Endodermal cell (in vitro differentiated cells): ENCODE measurements at regions not wholly inside any gene's neighbourhood (a gene's known extent, or its start where the extent isn't known, plus 50 kb on each side); places are given as distances from the start of the nearest gene placed in this dataset.
A peak's percentile ranks its signal among the peaks of the same experiment; 100 is the strongest.

Source experiments
- DNase-seq: peaks from one replicate; pipeline ENCODE4 v3.0.0-alpha.2; 2017
- H3K27ac ChIP-seq: 2 replicates; pipeline ENCODE4 v1.5.1; 2013; ENCODE audit warnings: mild to moderate bottlenecking, low read depth, low read length, moderate library complexity
- H3K27me3 ChIP-seq: 2 replicates; pipeline ENCODE4 v1.6.1; 2013; ENCODE audit warnings: mild to moderate bottlenecking, low read length, moderate library complexity; ENCODE audit not compliant: insufficient read depth, control insufficient read depth, poor library complexity, severe bottlenecking
- H3K36me3 ChIP-seq: 2 replicates; pipeline ENCODE4 v1.7.0; 2013; ENCODE audit warnings: mild to moderate bottlenecking, low read length, moderate library complexity; ENCODE audit not compliant: control insufficient read depth, insufficient read depth
- H3K4me1 ChIP-seq: one replicate; pipeline ENCODE4 v1.7.0; 2013; ENCODE audit warnings: low read length; ENCODE audit not compliant: control insufficient read depth, insufficient read depth
- H3K4me3 ChIP-seq: 2 replicates; pipeline ENCODE4 v1.5.1; 2013; ENCODE audit warnings: mild to moderate bottlenecking, low read length, moderate library complexity
- H3K9ac ChIP-seq: 2 replicates; pipeline ENCODE4 v1.6.1; 2013; ENCODE audit warnings: mild to moderate bottlenecking, low read length, moderate library complexity; ENCODE audit not compliant: poor library complexity, severe bottlenecking; ENCODE audit errors: extremely low read depth
- H3K9me3 ChIP-seq: 2 replicates; pipeline ENCODE4 v1.6.1; 2013; ENCODE audit warnings: mild to moderate bottlenecking, low read length, moderate library complexity; ENCODE audit not compliant: control insufficient read depth
- H3K27ac Mint-ChIP-seq: 2 replicates; pipeline ENCODE4 v1.8.0; 2020; ENCODE audit warnings: mixed read lengths
- H3K27me3 Mint-ChIP-seq: 2 replicates; pipeline ENCODE4 v1.8.0; 2021; ENCODE audit warnings: mild to moderate bottlenecking, mixed read lengths; ENCODE audit not compliant: insufficient read depth
- H3K36me3 Mint-ChIP-seq: 2 replicates; pipeline ENCODE4 v1.8.0; 2020; ENCODE audit warnings: low read depth, mixed read lengths
- H3K4me1 Mint-ChIP-seq: 2 replicates; pipeline ENCODE4 v1.8.0; 2020; ENCODE audit warnings: mixed read lengths
- H3K4me3 Mint-ChIP-seq: 2 replicates; pipeline ENCODE4 v1.8.0; 2020; ENCODE audit warnings: mild to moderate bottlenecking, moderate library complexity, mixed read lengths
- H3K9me3 Mint-ChIP-seq: 2 replicates; pipeline ENCODE4 v1.8.0; 2020; ENCODE audit warnings: mild to moderate bottlenecking, mixed read lengths
- WGBS, 2 experiments: methylation state at CpG; one replicate each; pipeline versions ENCODE4 v1.1.5 to v1.1.7; 2013; ENCODE audit warnings: missing lambda C conversion rate in 2 of 2, mixed read lengths in 1 of 2; ENCODE audit not compliant: insufficient coverage in 1 of 2, insufficient read length in 1 of 2; 5-methylcytosine and 5-hydroxymethylcytosine counted together
- TF ChIP-seq, protein P1 (sequence below): fragments of 200-600 bp; sonication (generic); conservative IDR thresholded peaks from 2 replicates; pipeline ENCODE4 v1.5.0; 2021; ENCODE audit warnings: antibody characterized with exemption, mild to moderate bottlenecking

DNA sequence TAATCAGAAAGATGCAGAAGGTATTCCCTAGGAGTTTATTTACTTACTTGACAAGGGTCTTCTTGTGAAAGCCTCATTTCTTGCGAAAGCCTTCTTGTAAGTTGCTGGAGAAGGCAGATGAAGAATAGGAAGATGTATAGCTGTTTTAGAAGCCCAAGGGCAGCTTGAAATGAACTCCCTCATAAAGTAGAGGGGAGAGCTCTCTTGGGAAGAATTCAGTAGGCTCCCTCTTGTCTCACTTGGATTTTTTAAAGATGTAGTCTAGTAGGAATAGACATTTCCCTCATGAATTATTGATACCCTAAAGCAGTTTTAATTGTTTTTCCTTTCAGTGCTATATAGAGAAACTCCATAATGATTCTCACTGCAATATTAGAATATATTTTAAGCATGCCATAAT lies 639.2 kb upstream of the CXADR start:
- H3K4me1 Mint-ChIP-seq = no peaks in the 10 kb centered on the region
- no peak overlapping the region for H3K9ac ChIP-seq
- 92% methylated on average over 1 of the region's 1 CpG; no CpG with 5 or more reads in 1 of the 2 experiments for WGBS, 2 experiments

DNA sequence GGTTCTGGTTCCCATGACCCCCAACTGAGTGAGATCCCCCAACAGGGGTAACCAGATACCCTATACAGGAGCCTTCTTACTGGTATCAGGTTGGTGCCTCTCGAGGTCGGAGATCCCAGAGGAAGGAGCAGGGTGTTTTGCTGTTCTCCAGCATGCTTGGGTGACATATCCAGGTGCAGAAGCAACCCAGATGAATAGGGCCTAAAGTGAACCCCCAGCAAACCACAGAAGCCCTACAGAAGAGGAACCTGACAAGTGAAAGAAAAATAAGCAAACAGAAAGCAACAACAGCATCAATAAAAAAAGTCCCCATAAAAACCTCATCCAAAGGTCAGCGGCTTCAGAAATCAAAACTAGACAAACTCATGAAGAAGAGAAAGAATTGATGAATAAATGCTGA lies 633.4 kb upstream of the CXADR start:
- no peaks in the 10 kb centered on the region for H3K9me3 ChIP-seq
- no peak overlapping the region for H3K9ac ChIP-seq
- H3K27me3 ChIP-seq = no peaks in the 10 kb centered on the region
- TF ChIP-seq, protein P1, sequence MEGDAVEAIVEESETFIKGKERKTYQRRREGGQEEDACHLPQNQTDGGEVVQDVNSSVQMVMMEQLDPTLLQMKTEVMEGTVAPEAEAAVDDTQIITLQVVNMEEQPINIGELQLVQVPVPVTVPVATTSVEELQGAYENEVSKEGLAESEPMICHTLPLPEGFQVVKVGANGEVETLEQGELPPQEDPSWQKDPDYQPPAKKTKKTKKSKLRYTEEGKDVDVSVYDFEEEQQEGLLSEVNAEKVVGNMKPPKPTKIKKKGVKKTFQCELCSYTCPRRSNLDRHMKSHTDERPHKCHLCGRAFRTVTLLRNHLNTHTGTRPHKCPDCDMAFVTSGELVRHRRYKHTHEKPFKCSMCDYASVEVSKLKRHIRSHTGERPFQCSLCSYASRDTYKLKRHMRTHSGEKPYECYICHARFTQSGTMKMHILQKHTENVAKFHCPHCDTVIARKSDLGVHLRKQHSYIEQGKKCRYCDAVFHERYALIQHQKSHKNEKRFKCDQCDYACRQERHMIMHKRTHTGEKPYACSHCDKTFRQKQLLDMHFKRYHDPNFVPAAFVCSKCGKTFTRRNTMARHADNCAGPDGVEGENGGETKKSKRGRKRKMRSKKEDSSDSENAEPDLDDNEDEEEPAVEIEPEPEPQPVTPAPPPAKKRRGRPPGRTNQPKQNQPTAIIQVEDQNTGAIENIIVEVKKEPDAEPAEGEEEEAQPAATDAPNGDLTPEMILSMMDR = no peak
- Mint-ChIP-seq H3K4me1 (no peaks in the 10 kb centered on the region), H3K9me3 (peaks cover 10% of the 10 kb centered on the region), H3K4me3 (no peak overlapping the region), H3K27ac (no peak overlapping the region), H3K27me3 (no peaks in the 10 kb centered on the region), H3K36me3 (peaks cover 1% of the 10 kb centered on the region)
- no peaks in the 10 kb centered on the region for H3K4me1 ChIP-seq
- no peak overlapping the region for H3K27ac ChIP-seq
- H3K36me3 ChIP-seq = no peaks in the 10 kb centered on the region
- WGBS, 2 experiments = 94 to 100% methylated on average over 1 to 3 of the region's 3 CpGs
- H3K4me3 ChIP-seq = no peak overlapping the region
- DNase-seq = no peak

More for the DNA sequence above, 639.2 kb upstream of the CXADR start:
- no peaks in the 10 kb centered on the region for H3K9me3 ChIP-seq
- H3K36me3 Mint-ChIP-seq = no peaks in the 10 kb centered on the region
- no peaks in the 10 kb centered on the region for H3K4me1 ChIP-seq
- H3K27ac ChIP-seq = no peak overlapping the region
- no peak overlapping the region for H3K4me3 Mint-ChIP-seq
- H3K36me3 ChIP-seq = no peaks in the 10 kb centered on the region
- H3K4me3 ChIP-seq = no peak overlapping the region
- H3K27me3 Mint-ChIP-seq = no peaks in the 10 kb centered on the region
- H3K27me3 ChIP-seq = no peaks in the 10 kb centered on the region
- H3K9me3 Mint-ChIP-seq = no peaks in the 10 kb centered on the region
- no peak for DNase-seq
- no peak overlapping the region for H3K27ac Mint-ChIP-seq
- TF ChIP-seq, protein P1 = no peak

DNA sequence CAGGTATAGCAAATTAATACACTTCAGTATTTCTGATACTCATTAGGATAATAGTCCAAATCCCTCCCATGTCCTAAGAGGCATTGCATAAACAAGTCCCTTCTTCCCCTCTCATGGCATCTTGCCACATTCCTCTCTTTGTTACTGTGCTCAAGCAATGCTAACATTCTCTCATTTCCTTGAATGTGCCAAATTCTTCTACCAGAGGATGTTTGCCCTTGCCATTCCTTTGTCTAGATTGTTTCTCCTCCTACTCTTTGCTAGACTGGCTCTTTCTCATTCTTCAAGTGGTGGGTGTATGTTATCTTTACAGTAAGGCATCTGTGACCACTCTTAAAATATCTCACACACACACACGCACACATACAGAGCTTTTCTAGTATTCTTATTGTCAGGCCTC lies 621.0 kb upstream of the CXADR start:
- Mint-ChIP-seq H3K27me3 (no peaks in the 10 kb centered on the region), H3K9me3 (peaks cover 12% of the 10 kb centered on the region), H3K4me3 (no peak overlapping the region), H3K36me3 (peaks cover 14% of the 10 kb centered on the region), H3K4me1 (no peaks in the 10 kb centered on the region), H3K27ac (no peak overlapping the region)
- no peaks in the 10 kb centered on the region for H3K36me3 ChIP-seq
- no peak overlapping the region for H3K9ac ChIP-seq
- peak overlapping the region; percentile 31 for H3K4me3 ChIP-seq
- H3K27ac ChIP-seq = no peak overlapping the region
- no peaks in the 10 kb centered on the region for H3K27me3 ChIP-seq
- TF ChIP-seq, protein P1 = no peak
- no peaks in the 10 kb centered on the region for H3K4me1 ChIP-seq
- peaks cover 33% of the 10 kb centered on the region for H3K9me3 ChIP-seq
- no peak for DNase-seq
- WGBS, 2 experiments = 91% methylated on average over 1 of the region's 1 CpG; no CpG with 5 or more reads in 1 of the 2 experiments
